A673 (cell line): ENCODE measurements at regions not wholly inside any gene's neighbourhood (a gene's known extent, or its start where the extent isn't known, plus 50 kb on each side); places are given as distances from the start of the nearest gene placed in this dataset.

Source experiments
- BruUV-seq: library from RNA; stranded (reverse); fragments of 400-500 nt; replicated peaks from 2 replicates; lab custom pipeline; 2021; lab: Mats Ljungman, UMichigan
- CTCF ChIA-PET: fragments of 300-600 bp; sonication (Branson Sonifier 250); formaldehyde crosslinking; loops from one replicate; lab custom pipeline; 2022; ENCODE audit warnings: antibody characterized with exemption; lab: Charles Lee
- POLR2A ChIA-PET: fragments of 300-600 bp; sonication (Branson Sonifier 250); formaldehyde crosslinking; loops from one replicate; lab custom pipeline; 2022; ENCODE audit warnings: antibody characterized with exemption; ENCODE audit not compliant: low non-redundant PET; lab: Charles Lee
- DNase-seq: peaks from one replicate; pipeline ENCODE4 v3.0.0-alpha.2; 2015; ENCODE audit warnings: low spot score
- H3K27ac ChIP-seq: fragments of 200-600 bp; sonication (generic); 2 replicates; pipeline ENCODE4 v1.5.1; 2016; ENCODE audit warnings: mixed run types, low read depth, mild to moderate bottlenecking, mixed read lengths, antibody characterized with exemption, low read length; ENCODE audit not compliant: poor library complexity, severe bottlenecking
- H3K27me3 ChIP-seq: fragments of 200-600 bp; sonication (generic); replicated peaks from 2 replicates; pipeline ENCODE4 v1.6.1; 2017; ENCODE audit warnings: mixed run types, low read depth, mild to moderate bottlenecking, mixed read lengths, antibody characterized with exemption, low read length; ENCODE audit not compliant: insufficient read depth, poor library complexity
- H3K36me3 ChIP-seq: fragments of 200-600 bp; sonication (generic); 2 replicates; pipeline ENCODE4 v1.6.1; 2016; ENCODE audit warnings: mixed run types, mild to moderate bottlenecking, mixed read lengths, antibody characterized with exemption, low read length; ENCODE audit not compliant: insufficient read depth, poor library complexity, severe bottlenecking
- H3K4me1 ChIP-seq: fragments of 200-600 bp; sonication (generic); 2 replicates; pipeline ENCODE4 v1.6.1; 2017; ENCODE audit warnings: mixed run types, mild to moderate bottlenecking, mixed read lengths, antibody characterized with exemption, low read length; ENCODE audit not compliant: insufficient read depth, poor library complexity, severe bottlenecking
- H3K4me3 ChIP-seq: fragments of 200-600 bp; sonication (generic); 2 replicates; pipeline ENCODE4 v1.5.1; 2016; ENCODE audit warnings: low read depth, mixed run types, mild to moderate bottlenecking, mixed read lengths, low read length; ENCODE audit not compliant: poor library complexity, severe bottlenecking
- H3K9me3 ChIP-seq: fragments of 200-600 bp; sonication (generic); 2 replicates; pipeline ENCODE4 v1.6.1; 2016; ENCODE audit warnings: mixed run types, low read depth, mild to moderate bottlenecking, mixed read lengths, antibody characterized with exemption, low read length; ENCODE audit not compliant: poor library complexity, severe bottlenecking
- CTCF ChIP-seq: fragments of 300-800, 200-600 bp; sonication (generic); conservative IDR thresholded peaks from 2 replicates; pipeline ENCODE4 v1.5.1; 2017; ENCODE audit warnings: low read depth, mild to moderate bottlenecking, antibody characterized with exemption, low read length, moderate library complexity, mixed read lengths
- EZH2 ChIP-seq: fragments of 200-600 bp; sonication (generic); IDR thresholded peaks from 2 replicates; pipeline ENCODE4 v1.6.1; 2017; ENCODE audit warnings: borderline replicate concordance, low read depth, mild to moderate bottlenecking, mixed read lengths, antibody characterized with exemption, low read length; ENCODE audit not compliant: poor library complexity, severe bottlenecking
- intact Hi-C: fragments of 100-400 bp; cut with micrococcal nuclease; formaldehyde crosslinking; loops from one replicate; pipeline ENCODE4 v1.10.0; 2022; ENCODE audit not compliant: unreplicated experiment

- ChIA-PET CTCF (no interaction called here), POLR2A (no interaction called here)
- H3K4me1 ChIP-seq, result no peaks in the 10 kb centered on the region
- H3K9me3 ChIP-seq, result no peaks in the 10 kb centered on the region
- TF ChIP-seq EZH2, result no peak
- TF ChIP-seq CTCF, result no peak
- DNase-seq, result no peak
- intact Hi-C loops, result no loop called here
- H3K36me3 ChIP-seq, result no peaks in the 10 kb centered on the region
- H3K27ac ChIP-seq, result no peak overlapping the region
- BruUV-seq, result no TSS peak
- no peak overlapping the region for H3K4me3 ChIP-seq
- H3K27me3 ChIP-seq, result no peaks in the 10 kb centered on the region
These were observed 163.2 kb upstream of the LRRC7 start for GRCh38 chr1:69404486-69404885.

- intact Hi-C loops, result no loop called here
- no TSS peak for BruUV-seq
- DNase-seq, result no peak
- H3K36me3 ChIP-seq, result no peaks in the 10 kb centered on the region
- TF ChIP-seq EZH2, result no peak
- POLR2A ChIA-PET, result no interaction called here
- no peaks in the 10 kb centered on the region for H3K9me3 ChIP-seq
- CTCF ChIA-PET, result no interaction called here
- H3K4me1 ChIP-seq, result no peaks in the 10 kb centered on the region
- no peaks in the 10 kb centered on the region for H3K27me3 ChIP-seq
- H3K27ac ChIP-seq, result no peak overlapping the region
- H3K4me3 ChIP-seq, result no peak overlapping the region
These were observed 161.5 kb upstream of the LRRC7 start for GRCh38 chr1:69406244-69406643.

- no peaks in the 10 kb centered on the region for H3K4me1 ChIP-seq
- TF ChIP-seq CTCF (no peak), EZH2 (no peak)
- DNase-seq, result no peak
- intact Hi-C loops, result no loop called here
- H3K27ac ChIP-seq, result no peak overlapping the region
- ChIA-PET CTCF (no interaction called here), POLR2A (no interaction called here)
- H3K9me3 ChIP-seq, result no peaks in the 10 kb centered on the region
- H3K27me3 ChIP-seq, result no peaks in the 10 kb centered on the region
- H3K4me3 ChIP-seq, result no peak overlapping the region
- H3K36me3 ChIP-seq, result no peaks in the 10 kb centered on the region
- no TSS peak for BruUV-seq
These were observed 157.8 kb upstream of the LRRC7 start for GRCh38 chr1:69409731-69410456.

GRCh38 chr1:69410457-69410850, 157.3 kb upstream of the LRRC7 start:
- H3K4me3 ChIP-seq, result no peak overlapping the region
- ChIA-PET POLR2A (no interaction called here), CTCF (no interaction called here)
- DNase-seq, result no peak
- H3K27ac ChIP-seq, result no peak overlapping the region
- no peaks in the 10 kb centered on the region for H3K36me3 ChIP-seq
- no peaks in the 10 kb centered on the region for H3K27me3 ChIP-seq
- BruUV-seq, result no TSS peak
- intact Hi-C loops, result no loop called here
- no peaks in the 10 kb centered on the region for H3K9me3 ChIP-seq
- TF ChIP-seq EZH2, result no peak
- TF ChIP-seq CTCF, result no peak
- no peaks in the 10 kb centered on the region for H3K4me1 ChIP-seq
